HEK293 (cell line): ENCODE measurements at regions not wholly inside any gene's neighbourhood (a gene's known extent, or its start where the extent isn't known, plus 50 kb on each side); places are given as distances from the start of the nearest gene placed in this dataset.
"Not testable (repeated sequence)": the region's sequence is repeated elsewhere in the genome, so short reads cannot be mapped to it uniquely, and the experiment has no call there.

Source experiments
- CTCF ChIA-PET: fragments of 350-600 bp; formaldehyde crosslinking; extraction: SDS; loops from one replicate; lab custom pipeline; 2021; ENCODE audit warnings: antibody characterized with exemption; lab: Yijun Ruan, JAX
- POLR2A ChIA-PET: fragments of 300-600 bp; formaldehyde crosslinking; extraction: SDS; loops from one replicate; lab custom pipeline; 2020; ENCODE audit warnings: antibody characterized with exemption, inconsistent platforms; lab: Yijun Ruan, JAX
- H3K27ac ChIP-seq: fragments of 200-500 bp; sonication (Bioruptor generic); 2 replicates; pipeline ENCODE4 v1.5.1; 2014; ENCODE audit warnings: low read depth, low read length, control low read depth, inconsistent platforms; ENCODE audit errors: extremely low read depth
- H3K36me3 ChIP-seq, 2 experiments: fragments of 200-500 bp in 1 of 2; sonication (Bioruptor generic) in 1 of 2; 1 replicate in 1 of 2; 2 replicates in 1 of 2; pipeline ENCODE4 v1.5.1; 2014 to 2017; ENCODE audit warnings: inconsistent platforms in 2 of 2, low read length in 2 of 2; ENCODE audit not compliant: control insufficient read depth in 2 of 2, insufficient read depth in 1 of 2
- H3K4me1 ChIP-seq: fragments of 200-500 bp; sonication (Bioruptor generic); 2 replicates; pipeline ENCODE4 v1.5.1; 2014; ENCODE audit warnings: mild to moderate bottlenecking, low read length, inconsistent platforms; ENCODE audit not compliant: control insufficient read depth, insufficient read depth
- H3K4me3 ChIP-seq: 2 replicates; pipeline ENCODE4 v1.5.1; 2011; ENCODE audit warnings: low read depth, mild to moderate bottlenecking, control low read depth, low read length, moderate library complexity
- H3K9me3 ChIP-seq: fragments of 200-500 bp; sonication (Bioruptor generic); 2 replicates; pipeline ENCODE4 v1.5.1; 2014; ENCODE audit warnings: low read depth, low read length, inconsistent platforms; ENCODE audit not compliant: control insufficient read depth, insufficient read depth
- GLIS1 ChIP-seq: fragments of 450-650 bp; formaldehyde crosslinking; IDR thresholded peaks from 2 replicates; pipeline ENCODE4 v1.5.1; 2016; ENCODE audit warnings: missing biosample characterization, missing genetic modification characterization
- GLIS2 ChIP-seq: fragments of 450-650 bp; formaldehyde crosslinking; IDR thresholded peaks from 2 replicates; pipeline ENCODE4 v1.5.1; 2016; ENCODE audit warnings: missing biosample characterization, missing genetic modification characterization
- KLF17 ChIP-seq: fragments of 450-650 bp; formaldehyde crosslinking; IDR thresholded peaks from 2 replicates; pipeline ENCODE4 v1.5.1; 2016; ENCODE audit warnings: missing biosample characterization, missing genetic modification characterization
- OVOL3 ChIP-seq: fragments of 450-650 bp; formaldehyde crosslinking; IDR thresholded peaks from 2 replicates; pipeline ENCODE4 v1.5.1; 2016; ENCODE audit warnings: missing biosample characterization, missing genetic modification characterization
- TCF7L2 ChIP-seq: IDR thresholded peaks from 2 replicates; pipeline ENCODE4 v1.6.1; 2011; ENCODE audit warnings: low read depth, mild to moderate bottlenecking, inconsistent platforms, low read length, moderate library complexity, borderline replicate concordance
- ZBTB1 ChIP-seq: fragments of 450-650 bp; formaldehyde crosslinking; IDR thresholded peaks from 2 replicates; pipeline ENCODE4 v1.5.1; 2016; ENCODE audit warnings: missing biosample characterization, missing genetic modification characterization
- ZBTB20 ChIP-seq: fragments of 450-650 bp; formaldehyde crosslinking; IDR thresholded peaks from 2 replicates; pipeline ENCODE4 v1.5.1; 2016; ENCODE audit warnings: missing biosample characterization, missing genetic modification characterization
- ZNF140 ChIP-seq: fragments of 450-650 bp; formaldehyde crosslinking; IDR thresholded peaks from 2 replicates; pipeline ENCODE4 v1.5.1; 2016; ENCODE audit warnings: missing biosample characterization, missing genetic modification characterization
- ZNF157 ChIP-seq: fragments of 450-650 bp; formaldehyde crosslinking; IDR thresholded peaks from 2 replicates; pipeline ENCODE4 v1.5.1; 2016; ENCODE audit warnings: missing biosample characterization, missing genetic modification characterization
- ZNF2 ChIP-seq: fragments of 450-650 bp; formaldehyde crosslinking; IDR thresholded peaks from 2 replicates; pipeline ENCODE4 v1.5.1; 2016; ENCODE audit warnings: missing biosample characterization, missing genetic modification characterization
- ZNF202 ChIP-seq: fragments of 450-650 bp; formaldehyde crosslinking; IDR thresholded peaks from 2 replicates; pipeline ENCODE4 v1.5.1; 2016; ENCODE audit warnings: missing biosample characterization, missing genetic modification characterization, borderline replicate concordance
- ZNF341 ChIP-seq: fragments of 450-650 bp; formaldehyde crosslinking; IDR thresholded peaks from 2 replicates; pipeline ENCODE4; 2016; ENCODE audit warnings: low read depth, missing biosample characterization, missing genetic modification characterization
- ZNF362 ChIP-seq: fragments of 450-650 bp; formaldehyde crosslinking; IDR thresholded peaks from 2 replicates; pipeline ENCODE4 v1.5.1; 2016; ENCODE audit warnings: missing biosample characterization, missing genetic modification characterization
- ZNF513 ChIP-seq: fragments of 450-650 bp; IDR thresholded peaks from 2 replicates; pipeline ENCODE4 v1.5.1; 2018; ENCODE audit warnings: missing biosample characterization, missing genetic modification characterization
- ZNF558 ChIP-seq: fragments of 450-650 bp; formaldehyde crosslinking; IDR thresholded peaks from 2 replicates; pipeline ENCODE4 v1.5.1; 2016; ENCODE audit warnings: missing biosample characterization, missing genetic modification characterization
- ZNF610 ChIP-seq: fragments of 450-650 bp; formaldehyde crosslinking; IDR thresholded peaks from 2 replicates; pipeline ENCODE4 v1.5.1; 2016; ENCODE audit warnings: missing biosample characterization, missing genetic modification characterization, borderline replicate concordance
- ZNF626 ChIP-seq: fragments of 450-650 bp; sonication (Bioruptor Pico); formaldehyde crosslinking; IDR thresholded peaks from 2 replicates; pipeline ENCODE4 v1.5.1; 2018; ENCODE audit warnings: missing biosample characterization, missing genetic modification characterization, inconsistent platforms
- ZNF658 ChIP-seq: fragments of 450-650 bp; formaldehyde crosslinking; IDR thresholded peaks from 2 replicates; pipeline ENCODE4; 2016; ENCODE audit warnings: missing biosample characterization, missing genetic modification characterization
- ZNF660 ChIP-seq: fragments of 450-650 bp; IDR thresholded peaks from 2 replicates; pipeline ENCODE4 v1.5.1; 2018; ENCODE audit warnings: missing biosample characterization, mild to moderate bottlenecking, missing genetic modification characterization
- ZNF76 ChIP-seq: fragments of 450-650 bp; formaldehyde crosslinking; IDR thresholded peaks from 2 replicates; pipeline ENCODE4; 2016; ENCODE audit warnings: low read depth, missing biosample characterization, missing genetic modification characterization, borderline replicate concordance
- TF ChIP-seq, protein P1 (sequence below): fragments of 450-650 bp; formaldehyde crosslinking; IDR thresholded peaks from 2 replicates; pipeline ENCODE4 v1.5.1; 2016; ENCODE audit warnings: missing biosample characterization, missing genetic modification characterization, low read depth

DNA sequence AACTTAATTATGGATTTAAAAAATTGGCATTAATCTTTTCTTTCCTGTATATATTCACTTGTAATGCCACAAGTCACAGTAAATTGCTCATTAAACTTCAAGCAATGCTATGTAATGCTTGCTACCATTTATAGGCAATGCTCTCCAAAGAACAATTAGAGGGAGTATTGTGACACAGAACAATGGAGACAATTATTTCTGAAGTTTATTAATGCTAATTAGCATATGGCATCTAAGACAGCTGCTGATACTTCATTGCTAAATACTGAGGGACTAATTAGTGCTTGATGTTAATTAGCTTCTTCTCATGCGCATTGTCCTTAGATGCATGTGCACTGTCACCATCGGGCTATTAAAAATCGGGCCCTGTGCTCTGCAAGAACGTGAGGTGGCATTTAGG is 1012.8 kb downstream of the SOCS6 start (continued):
- TF ChIP-seq, protein P1, sequence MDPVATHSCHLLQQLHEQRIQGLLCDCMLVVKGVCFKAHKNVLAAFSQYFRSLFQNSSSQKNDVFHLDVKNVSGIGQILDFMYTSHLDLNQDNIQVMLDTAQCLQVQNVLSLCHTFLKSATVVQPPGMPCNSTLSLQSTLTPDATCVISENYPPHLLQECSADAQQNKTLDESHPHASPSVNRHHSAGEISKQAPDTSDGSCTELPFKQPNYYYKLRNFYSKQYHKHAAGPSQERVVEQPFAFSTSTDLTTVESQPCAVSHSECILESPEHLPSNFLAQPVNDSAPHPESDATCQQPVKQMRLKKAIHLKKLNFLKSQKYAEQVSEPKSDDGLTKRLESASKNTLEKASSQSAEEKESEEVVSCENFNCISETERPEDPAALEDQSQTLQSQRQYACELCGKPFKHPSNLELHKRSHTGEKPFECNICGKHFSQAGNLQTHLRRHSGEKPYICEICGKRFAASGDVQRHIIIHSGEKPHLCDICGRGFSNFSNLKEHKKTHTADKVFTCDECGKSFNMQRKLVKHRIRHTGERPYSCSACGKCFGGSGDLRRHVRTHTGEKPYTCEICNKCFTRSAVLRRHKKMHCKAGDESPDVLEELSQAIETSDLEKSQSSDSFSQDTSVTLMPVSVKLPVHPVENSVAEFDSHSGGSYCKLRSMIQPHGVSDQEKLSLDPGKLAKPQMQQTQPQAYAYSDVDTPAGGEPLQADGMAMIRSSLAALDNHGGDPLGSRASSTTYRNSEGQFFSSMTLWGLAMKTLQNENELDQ = no peak
- TF ChIP-seq ZNF362 (tag by site-specific recombination) (no peak), GLIS1 (tag by site-specific recombination) (no peak), ZNF202 (tag by site-specific recombination) (no peak)

- H3K27ac ChIP-seq, POLR2A ChIA-PET, H3K36me3 ChIP-seq, H3K9me3 ChIP-seq, H3K4me1 ChIP-seq, CTCF ChIA-PET, H3K4me3 ChIP-seq: not testable (repeated sequence)
Measured at GRCh38 chr18:71294201-71294600, 1005.4 kb downstream of the SOCS6 start.

DNA sequence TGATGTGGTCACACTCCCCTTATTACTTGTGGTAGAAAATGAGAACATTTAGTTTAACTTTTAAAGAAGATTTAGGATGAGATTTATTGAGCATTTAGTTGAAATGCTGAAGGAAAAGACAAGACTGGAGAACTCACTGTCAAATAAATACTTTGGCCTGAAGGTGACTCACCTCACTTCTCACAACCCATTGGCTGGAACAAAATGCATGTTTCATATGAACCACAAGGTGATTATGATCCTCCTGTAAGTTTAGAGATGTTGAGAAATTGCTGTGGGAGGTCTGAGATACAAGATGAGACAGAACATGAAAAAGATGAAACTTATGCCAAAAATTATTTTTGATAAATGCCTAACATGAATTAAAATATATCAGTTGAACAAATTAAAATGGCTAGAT is 1004.5 kb downstream of the SOCS6 start:
- POLR2A ChIA-PET = no interaction called here
- TF ChIP-seq ZNF140 (tag by site-specific recombination) (no peak), ZNF76 (no peak), ZNF610 (no peak), ZNF513 (tag by site-specific recombination) (no peak), ZNF660 (tag by site-specific recombination) (no peak)

GRCh38 chr18:71287268-71287667 is 998.4 kb downstream of the SOCS6 start:
- no peak overlapping the region for H3K27ac ChIP-seq
- H3K4me1 ChIP-seq = no peaks in the 10 kb centered on the region
- no peaks in the 10 kb centered on the region for H3K9me3 ChIP-seq
- H3K4me3 ChIP-seq = no peak overlapping the region
- H3K36me3 ChIP-seq = no peaks in the 10 kb centered on the region
- POLR2A ChIA-PET = no interaction called here
- CTCF ChIA-PET = interaction anchor here (0.6 kb wide), 1 partner anchor 694 kb away, joined by 3 read pairs; no protein-coding TSS in a partner anchor
- TF ChIP-seq ZNF658 (tag by site-specific recombination) = no peak
- no peak for TF ChIP-seq KLF17 (tag by site-specific recombination)
- TF ChIP-seq ZNF157 = no peak
- no peak for TF ChIP-seq ZBTB1 (tag by site-specific recombination)
- TF ChIP-seq ZBTB20 (tag by site-specific recombination) = no peak
- no peak for TF ChIP-seq TCF7L2
- no peak for TF ChIP-seq ZNF2 (tag by site-specific recombination)
- TF ChIP-seq ZNF626 = no peak
- no peak for TF ChIP-seq ZNF341 (tag by site-specific recombination)
- TF ChIP-seq ZNF558 (tag by site-specific recombination) = no peak
- no peak for TF ChIP-seq GLIS2 (tag by site-specific recombination)
- no peak for TF ChIP-seq OVOL3 (tag by site-specific recombination)
- TF ChIP-seq, all 188 proteins: peak for 0

More for the DNA sequence above, 1004.5 kb downstream of the SOCS6 start:
- Histone ChIP-seq H3K27ac (no peak overlapping the region), H3K4me3 (no peak overlapping the region), H3K9me3 (no peaks in the 10 kb centered on the region), H3K4me1 (no peaks in the 10 kb centered on the region), H3K36me3 (no peaks in the 10 kb centered on the region)
- CTCF ChIA-PET = no interaction called here
